Forelimb muscle (tissue), 1 donor: ENCODE measurements at regions not wholly inside any gene's neighbourhood (a gene's known extent, or its start where the extent isn't known, plus 50 kb on each side); places are given as distances from the start of the nearest gene placed in this dataset.

Source experiments
- DNase-seq: peaks from one replicate; pipeline ENCODE4 v3.0.0-alpha.2; 2013; ENCODE audit warnings: low read depth

- no peak for DNase-seq
Observed at GRCh38 chr20:16123623-16124022, 449.6 kb downstream of the KIF16B start.

DNA sequence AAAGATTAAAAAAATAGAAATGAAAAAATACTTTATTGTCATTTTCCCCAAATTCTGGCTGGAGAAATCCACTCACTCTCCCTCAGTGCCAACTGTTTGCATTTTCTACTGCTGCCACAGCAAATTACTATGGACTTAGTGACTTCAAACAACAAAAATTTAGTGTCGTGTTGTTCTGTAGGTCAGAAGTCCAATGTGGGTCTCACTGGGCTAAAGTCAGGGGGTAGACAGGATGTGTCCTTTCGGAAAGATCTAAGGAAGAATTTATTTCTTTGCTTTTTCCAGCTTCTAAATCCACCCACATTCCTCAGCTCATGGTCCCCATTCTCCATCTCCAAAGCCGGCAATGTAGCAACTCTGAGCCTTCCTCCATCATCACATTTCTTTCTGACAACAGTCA lies 453.3 kb downstream of the KIF16B start:
- DNase-seq = no peak

DNA sequence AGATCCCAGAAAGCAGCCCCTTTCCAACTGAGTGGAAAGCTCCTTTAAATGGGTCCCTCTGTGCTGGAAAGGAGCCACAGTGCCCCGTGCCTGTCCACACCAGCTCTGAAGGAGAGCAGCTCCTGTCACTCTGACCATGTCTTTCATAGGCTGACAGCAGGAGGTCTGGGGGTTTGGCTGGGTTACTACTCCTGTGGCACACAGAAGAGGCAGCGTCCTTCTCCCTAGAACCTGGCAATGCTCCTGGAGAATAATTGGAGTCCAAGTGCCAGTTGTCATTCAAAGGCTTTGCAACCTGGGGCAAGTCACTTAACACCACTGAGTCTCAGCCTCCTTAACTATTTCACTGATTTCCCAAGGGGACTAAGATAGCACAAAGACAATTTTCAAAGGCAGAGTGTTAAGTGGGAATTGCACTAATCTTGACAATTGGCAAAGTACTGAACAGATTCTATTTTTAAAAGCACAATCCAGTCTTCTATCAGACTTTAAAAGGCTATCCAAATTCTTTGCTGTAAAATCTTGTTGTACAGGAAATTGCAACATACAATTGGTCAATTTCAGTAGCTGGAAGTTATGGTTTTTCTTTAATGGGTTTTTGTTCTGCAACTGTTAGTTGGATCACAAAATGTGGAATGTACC lies 457.2 kb downstream of the KIF16B start:
- no peak for DNase-seq

DNA sequence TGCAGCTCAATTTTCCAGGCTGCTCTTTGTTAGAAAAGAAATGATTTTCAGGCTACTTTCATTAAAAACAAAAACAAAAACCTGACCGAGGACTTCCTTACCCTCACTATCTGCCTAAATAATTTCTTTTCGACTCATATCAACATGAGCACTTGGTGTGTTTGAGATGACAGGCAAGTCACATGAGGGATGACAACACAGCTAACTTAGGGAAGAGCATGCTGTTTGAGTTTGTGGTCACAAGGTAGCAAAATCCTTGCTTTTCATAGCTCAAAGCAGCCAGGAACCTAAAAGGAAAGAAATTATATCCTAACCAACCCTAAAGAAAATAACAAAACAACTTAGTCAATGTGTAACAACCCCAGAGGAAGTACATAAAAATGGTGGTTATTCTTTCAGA lies 459.5 kb downstream of the KIF16B start:
- DNase-seq = no peak

GRCh38 chr20:16111852-16112412 lies 461.3 kb downstream of the KIF16B start:
- no peak for DNase-seq

DNA sequence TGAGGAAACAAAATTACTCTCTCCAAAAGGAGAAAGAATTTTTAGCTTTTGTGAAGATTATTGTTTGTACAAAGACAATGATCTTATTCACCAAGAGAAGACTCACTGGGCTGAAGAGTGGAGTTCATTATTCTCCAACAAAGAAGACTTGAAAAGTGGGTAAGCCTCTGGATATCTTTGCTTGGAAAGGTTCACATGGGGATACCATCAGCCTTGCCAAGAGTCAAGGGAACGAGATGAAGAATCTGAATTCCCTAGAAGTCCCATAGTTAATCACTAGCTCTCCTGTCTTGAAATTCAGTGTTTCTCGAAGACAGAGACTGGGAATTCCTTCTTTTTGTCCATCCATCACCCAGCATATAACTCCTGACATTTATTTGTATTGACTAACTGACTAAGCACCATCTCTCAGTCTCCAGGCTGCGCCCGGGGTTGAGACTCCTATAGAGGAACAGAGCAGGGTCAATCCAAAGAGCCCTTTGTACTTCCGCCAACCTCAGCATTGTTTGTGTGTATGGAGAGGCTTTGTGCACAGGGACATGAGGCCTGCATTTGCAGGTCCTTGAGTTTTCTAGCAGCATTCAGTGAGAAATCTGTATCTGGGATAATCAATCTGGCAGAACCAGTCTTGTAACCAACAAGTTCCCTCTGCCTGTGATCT lies 461.9 kb downstream of the KIF16B start:
- no peak for DNase-seq

GRCh38 chr20:16107172-16107870 lies 465.9 kb downstream of the KIF16B start:
- DNase-seq = no peak

DNA sequence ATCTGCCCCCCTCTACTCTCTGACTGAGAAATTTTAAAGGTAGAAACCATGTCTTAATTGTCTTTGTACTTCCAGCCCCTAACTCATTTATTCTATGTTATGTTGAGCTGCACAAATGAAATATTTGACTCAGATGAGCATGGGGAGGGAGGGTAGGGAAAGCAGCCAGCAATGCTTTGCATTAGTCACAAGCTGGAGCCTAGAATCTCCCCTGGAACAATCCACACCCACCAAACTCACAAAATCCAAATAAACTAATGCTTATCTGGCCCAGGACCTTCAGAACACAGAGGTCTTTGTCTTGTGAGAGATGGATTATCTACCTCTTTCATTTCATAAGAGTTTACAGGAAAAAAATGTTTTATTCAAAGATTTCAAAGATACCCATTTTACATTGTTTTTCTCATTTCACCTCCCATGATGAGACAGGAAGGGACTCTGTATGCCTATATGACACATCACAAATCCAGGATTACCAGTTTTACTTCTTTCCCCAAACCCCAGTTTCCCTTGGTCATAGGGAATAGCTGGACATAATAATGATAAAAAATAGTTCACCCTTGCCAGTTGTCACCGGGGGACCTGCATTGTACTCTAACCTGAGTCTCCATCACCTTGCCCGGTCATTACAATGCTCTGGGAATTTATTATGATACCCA lies 466.9 kb downstream of the KIF16B start:
- no peak for DNase-seq

GRCh38 chr20:16104783-16105182 lies 468.5 kb downstream of the KIF16B start:
- no peak for DNase-seq
